ENCODE measurements at regions not wholly inside any gene's neighbourhood (a gene's known extent, or its start where the extent isn't known, plus 50 kb on each side); places are given as distances from the start of the nearest gene placed in this dataset.

DNA sequence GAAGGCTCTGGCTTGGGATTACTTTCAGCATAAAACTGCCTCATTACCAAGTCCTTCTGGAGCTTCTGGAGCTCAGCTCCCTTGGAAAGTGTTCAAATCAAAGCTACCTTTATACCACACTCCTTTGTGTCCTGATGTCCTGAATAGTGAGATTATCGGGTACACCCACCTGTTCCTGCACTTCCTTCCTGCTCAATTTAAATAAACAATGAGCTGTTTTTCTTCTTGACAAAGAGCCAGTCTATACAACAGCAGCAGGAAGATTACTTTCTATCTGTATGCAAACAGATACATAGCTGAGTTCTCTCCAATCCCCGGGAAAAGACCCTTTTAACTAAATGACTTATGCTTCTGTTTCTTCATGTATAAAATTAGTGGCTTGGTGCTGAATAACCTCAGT, 258.0 kb upstream of the FMN2 start:
- no peak for DNase-seq

DNA sequence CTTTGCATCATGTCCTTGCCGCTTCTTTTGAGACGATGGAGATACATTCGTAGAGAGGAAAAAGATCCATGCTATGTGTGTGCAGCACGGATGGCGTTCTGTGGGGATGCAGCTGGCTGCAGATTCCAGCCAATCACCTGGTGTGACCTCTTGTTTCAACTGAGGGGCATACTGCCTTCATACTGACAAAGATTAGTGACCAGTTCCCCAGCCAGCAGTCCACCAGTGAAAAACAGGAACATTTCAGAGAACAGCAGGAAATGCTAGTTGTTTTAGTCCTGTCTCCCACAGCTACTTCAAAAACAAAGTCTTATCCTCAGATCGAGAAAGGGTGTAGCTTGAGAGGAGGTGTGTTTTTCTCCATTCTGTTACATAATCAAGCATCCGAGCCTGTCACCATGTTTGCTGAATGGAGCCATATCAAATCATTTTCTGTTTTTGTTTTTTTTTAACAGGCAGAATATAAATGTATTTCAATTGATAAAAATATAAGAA, 255.7 kb upstream of the FMN2 start:
- DNase-seq, result no peak

DNA sequence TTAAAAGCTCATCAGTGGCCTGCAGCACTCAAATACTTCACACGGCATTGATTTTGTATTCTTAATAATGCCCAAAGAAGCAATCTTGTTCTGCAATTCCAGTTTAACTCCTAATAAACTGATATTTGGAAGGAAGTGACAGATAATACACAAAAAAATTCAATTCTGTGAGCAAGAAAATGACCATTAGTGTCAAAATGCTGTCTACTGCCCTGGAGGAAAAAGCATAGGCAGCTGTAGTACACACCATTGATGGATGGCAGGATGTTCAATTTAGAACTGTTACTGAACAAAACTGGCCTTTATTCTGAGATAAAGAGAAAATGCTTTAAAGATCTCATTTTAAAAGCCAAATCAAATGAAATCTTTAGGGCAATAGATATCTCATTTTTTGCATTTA, 251.3 kb upstream of the FMN2 start:
- no peak for DNase-seq

DNA sequence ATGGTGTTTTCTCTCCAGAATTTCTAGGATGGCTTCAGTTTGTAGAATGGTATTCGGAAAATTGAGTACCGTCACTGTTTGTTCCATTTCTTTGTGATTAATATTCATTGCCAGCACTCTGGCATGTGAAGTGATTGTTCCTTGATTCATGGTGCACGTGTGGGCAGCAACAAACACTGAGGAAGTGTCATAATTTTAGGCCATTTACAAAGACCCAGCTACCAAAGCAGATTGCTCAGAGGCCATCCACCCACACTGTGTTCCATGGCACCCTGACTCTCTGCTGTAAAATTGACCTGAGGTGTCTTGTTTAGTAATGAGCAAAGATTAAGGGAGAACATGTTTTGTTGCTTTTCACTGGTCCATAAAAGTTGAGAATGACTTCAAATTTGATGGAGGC, 250.9 kb upstream of the FMN2 start:
- DNase-seq, result no peak

DNA sequence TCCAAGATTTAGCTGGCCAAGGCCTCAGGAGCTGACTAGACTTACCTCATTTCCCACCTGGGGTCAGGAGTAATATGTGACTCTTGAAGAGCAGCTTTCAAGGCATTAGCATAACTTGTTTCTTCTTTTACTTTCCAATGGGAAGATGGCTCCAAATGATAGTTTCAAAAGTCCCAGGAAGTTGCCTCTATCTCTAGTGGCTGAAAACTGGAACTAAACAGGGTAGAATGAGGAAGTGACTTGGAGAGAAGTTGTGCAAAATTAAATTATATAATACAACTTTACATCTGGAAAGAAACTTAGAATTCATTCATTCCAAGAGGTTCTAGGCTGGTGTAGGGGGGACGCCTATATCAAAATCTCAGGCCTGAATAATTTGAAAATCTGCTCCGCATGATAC, 250.1 kb upstream of the FMN2 start:
- no peak for DNase-seq

DNA sequence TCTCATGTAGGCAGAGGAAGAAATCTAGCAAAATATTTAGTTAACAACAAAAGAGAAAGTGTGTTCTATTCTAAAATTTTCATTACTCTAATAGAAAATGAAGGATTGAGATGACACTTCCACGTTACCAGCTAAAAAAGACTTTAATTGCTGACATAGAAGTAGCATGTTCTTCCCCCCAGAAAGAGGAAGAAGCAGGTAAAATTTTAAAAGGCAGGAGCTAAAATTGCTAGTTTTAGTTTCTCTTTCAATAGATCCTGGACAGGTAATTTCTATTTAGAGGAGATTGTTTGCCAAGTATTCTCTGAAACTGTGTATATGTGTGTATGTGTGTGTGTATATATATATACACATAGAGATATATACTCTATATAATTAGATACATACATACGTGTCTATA, 248.1 kb upstream of the FMN2 start:
- no peak for DNase-seq

DNA sequence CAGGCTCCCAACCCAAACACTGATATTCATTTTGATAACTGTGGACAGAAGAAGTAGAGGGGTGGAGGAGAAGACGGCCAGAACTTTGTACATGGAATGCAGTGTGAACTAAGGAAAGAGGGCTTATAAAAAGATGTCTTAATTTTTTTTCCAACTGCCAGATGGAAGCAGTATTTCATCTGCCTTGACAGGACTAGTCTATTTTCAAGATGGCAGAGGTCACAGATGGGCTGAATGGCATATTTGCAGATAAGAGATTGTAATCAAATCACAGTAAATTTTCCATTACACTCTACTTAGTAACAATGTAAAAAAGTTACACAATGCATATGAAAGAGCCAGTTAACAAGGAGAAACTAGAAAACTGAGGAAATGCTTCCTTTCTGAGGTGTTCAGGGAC, 246.8 kb upstream of the FMN2 start:
- DNase-seq, result no peak

DNA sequence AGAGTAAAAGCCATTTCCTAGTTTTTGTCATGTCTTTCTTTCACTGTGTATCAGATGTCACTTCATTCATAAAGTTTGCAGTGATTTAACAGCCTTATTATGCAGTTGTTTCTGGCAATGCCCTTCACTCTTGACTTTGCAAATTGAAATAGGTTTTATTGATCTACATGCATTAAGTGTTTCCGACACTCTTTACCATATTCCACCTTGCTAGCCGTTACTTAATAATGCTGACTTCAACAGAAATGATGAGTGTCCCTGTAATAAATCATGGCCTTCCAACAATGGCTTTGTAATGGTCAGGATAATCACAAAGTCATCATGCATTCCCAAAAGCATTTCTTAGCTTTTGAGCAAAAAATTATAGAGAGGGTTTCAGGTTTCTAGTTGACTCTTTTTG, 236.8 kb upstream of the FMN2 start:
- DNase-seq, result no peak

DNA sequence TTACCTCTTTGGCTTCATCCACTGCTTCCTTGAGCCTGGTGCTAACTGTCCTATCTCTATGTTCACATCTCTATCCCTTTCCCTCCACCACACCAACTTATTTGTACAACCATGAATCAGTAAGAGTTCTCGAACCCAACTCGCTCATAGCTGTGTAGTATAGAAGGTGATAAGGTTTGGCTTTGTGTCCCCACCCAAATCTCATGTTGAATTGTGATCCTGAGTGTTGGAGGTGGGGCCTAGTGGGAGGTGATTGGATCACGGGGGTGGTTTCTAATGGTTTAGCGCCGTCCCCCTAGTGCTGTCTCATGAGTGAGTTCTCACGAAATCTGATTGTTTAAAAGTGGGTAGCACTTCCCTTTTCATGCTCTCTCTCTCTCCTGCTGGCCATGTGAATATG, 235.6 kb upstream of the FMN2 start:
- DNase-seq, result no peak

DNA sequence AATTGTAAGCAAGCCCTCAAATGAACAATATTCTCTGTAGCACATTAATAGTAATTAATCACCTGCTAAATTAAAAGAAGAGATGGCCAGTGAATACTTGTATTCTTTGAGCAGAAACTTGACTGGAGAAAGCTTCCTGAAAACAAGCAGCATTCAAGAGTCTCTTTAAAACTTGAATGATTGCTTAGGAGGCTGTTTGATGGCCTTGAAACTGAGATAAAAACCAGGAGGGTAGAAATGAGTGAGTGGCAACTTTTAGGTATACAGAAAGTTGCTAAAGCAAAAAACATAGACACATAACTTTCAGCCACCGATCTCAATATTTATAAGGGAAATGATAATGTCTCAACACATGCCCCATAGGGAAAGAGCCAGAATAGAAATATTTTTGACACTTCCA, 234.8 kb upstream of the FMN2 start:
- no peak for DNase-seq

DNA sequence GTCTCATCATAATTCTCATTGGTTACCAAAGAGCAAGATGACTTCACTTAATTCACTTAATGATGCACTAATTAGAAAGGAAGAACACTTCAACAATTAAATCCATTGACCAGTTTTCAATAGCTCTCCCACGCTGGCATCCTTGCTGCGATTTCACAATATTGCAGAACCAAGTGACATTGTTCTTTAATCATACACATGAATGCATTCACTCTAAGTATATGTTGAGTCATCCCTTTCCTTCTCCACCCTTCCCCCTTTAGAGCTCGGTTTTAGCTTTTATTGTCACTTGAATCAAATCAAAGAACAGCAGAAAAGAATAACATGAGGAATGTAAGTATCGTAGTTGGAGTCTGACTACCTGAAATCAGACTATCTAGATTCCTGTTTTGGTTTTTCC, 233.6 kb upstream of the FMN2 start:
- no peak for DNase-seq

DNA sequence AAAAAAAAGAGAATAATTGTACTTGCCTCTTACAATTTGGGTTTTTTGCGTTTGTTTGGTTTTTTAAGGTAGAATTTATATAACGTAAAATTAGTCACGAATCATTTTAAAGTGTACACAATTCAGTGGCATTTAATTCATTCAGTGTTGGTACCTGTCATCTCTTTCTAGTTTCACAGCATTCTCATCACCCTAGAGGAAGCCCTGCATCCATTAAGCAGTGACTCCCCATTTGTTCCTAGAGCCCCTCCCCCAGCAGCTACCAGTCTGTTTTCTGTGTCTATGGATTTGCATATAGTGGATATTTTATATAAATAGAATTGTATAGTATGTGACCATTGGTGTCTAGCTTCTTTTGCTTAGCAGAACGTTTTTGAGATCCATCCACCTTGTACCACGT, 233.2 kb upstream of the FMN2 start:
- no peak for DNase-seq

DNA sequence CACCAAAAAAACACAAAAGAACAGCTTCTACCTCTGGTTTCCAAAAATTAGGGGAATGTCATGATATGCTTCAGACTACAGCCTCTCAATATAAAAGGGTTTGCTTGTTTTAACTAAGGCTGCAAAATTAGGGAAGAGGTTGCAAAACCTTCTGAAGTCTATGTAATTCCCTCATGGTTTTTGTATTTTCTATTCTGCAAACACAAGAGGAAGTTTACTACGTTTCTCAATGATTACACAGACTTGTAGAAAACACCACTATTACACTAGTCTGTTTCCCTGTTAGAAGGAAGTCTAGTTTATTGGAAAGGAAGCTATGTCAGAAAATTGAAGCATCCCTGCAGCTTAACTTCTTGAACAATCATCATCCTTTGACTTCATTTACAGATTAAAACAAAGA, 229.7 kb upstream of the FMN2 start:
- DNase-seq, result no peak

DNA sequence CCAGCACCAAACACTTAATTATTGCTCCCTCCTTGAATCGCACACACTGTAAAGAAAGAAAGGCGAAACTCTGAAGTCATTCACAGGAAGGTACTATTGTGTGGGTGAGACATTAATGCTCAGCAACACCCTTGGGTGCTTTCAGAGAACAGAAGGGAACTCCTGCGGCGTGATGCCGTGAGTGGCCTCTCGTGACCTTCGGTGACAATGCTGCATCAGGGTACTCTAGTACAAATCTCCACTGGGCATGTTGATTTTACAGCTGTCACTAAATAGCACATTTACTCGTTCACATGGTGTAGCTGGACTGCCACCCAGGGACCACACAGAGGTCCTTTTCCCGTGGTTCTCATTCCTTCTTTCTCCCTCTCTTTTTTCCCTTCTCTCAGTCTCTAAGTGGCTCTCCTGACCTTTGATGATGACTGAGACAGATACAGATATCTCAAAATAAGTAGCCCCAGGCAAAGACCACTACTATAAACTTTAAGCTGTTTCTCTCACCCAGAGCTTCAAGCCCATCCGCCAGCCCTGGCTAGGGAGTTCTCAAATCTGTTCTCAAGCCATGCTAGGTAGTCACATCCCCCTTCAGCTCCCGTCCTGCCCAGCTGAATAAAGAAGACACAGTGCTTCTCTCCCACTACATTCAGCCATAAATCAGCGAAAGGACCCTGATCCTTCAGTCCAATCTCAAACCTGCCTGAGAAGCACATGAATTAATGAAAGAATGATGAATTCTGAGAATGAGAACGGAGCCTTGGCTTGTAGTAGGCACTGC, 223.4 kb upstream of the FMN2 start:
- DNase-seq, result no peak

DNA sequence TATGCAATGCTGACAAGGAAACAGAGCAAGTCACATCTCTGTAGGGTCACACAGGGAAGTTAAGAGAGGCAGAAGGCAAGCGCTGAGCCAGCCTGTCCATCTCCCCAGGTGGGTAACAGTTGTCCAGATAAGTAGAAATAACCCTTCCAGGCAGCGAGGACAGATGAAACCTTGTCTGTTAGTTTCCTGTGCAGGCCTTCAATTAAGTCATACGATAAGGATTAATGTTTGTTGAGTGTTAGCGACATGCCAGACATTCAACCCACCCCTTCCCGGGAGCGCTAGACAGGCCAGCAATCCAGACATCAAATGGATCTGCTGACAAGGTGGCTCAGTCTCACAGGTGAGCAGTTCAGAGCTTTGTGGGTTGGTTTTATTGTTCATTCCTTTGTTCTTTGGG, 221.5 kb upstream of the FMN2 start:
- no peak for DNase-seq

DNA sequence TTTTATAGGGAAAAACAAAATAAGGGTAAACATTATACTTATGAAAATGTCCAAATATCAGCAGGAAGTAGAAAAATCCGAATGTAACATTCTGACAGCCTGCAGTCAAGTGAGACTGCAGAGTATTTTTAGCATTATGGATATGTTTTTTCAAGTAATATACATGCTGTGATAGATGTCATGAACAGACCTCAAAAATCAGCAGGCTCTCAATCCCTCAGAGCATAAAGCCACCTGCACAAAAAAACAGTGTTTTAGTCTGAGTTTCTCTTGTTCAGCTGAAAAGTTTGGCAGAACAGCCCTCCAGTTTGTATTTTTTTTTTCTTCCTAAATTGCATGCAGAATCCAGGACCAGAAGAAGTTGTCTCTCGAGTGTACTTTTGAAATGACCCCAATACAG, 219.1 kb upstream of the FMN2 start:
- DNase-seq, result no peak

DNA sequence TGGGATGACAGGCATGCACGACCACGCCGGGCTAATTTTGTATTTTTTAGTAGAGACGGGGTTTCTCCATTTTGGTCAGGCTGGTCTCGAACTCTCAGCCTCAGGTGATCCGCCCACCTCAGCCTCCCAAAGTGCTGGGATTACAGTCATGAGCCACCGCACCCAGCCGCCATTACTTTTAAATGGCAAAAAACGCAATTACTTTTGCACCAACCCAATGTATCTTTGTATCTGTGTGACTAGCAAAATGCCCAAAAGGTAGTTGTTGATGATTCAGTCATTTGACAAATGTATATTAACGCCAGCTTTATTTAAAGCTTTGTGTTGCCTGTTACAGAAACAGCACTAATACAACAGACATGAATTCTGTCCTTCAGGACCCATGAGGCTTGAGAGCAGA, 216.9 kb upstream of the FMN2 start:
- DNase-seq, result no peak

DNA sequence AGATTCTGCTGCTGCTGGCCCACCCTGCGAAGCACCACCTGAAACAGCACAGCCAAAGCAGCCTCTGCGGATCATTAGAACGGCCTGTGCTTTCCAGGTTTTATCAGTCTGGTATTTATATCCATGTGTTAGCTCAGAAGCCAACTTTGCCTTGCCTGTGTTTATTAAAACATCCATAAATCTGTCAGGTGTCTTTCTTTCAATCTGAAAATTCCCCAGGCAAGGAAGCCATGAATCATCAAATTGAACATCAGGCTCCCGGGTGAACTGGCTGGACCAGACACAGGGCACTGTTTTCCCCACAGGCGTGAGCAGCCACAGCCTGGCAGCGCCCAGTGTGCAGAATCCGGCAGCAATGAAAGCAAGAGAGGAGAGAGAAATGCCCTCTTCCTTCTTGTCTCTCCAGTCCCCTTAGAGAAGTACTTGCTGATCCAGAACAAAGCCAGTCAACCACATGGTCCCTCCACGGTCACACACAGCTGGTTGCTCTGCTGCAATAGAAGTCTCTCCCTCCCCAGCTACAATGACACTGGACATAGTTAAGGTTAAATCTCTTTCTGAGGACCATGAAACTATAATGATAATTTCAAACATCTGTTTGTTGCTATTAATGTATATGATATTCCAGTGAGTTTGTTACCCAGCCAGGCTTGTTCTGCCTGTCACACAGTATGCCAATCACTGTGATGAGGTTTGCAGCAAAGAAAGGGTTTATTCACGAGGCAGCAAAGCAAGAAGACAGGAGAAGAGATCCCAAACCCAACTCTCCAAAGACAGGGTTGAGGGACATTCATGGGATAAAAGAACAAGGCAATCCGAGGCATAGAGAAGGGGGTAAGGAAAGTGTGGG, 212.1 kb upstream of the FMN2 start:
- DNase-seq, result no peak

DNA sequence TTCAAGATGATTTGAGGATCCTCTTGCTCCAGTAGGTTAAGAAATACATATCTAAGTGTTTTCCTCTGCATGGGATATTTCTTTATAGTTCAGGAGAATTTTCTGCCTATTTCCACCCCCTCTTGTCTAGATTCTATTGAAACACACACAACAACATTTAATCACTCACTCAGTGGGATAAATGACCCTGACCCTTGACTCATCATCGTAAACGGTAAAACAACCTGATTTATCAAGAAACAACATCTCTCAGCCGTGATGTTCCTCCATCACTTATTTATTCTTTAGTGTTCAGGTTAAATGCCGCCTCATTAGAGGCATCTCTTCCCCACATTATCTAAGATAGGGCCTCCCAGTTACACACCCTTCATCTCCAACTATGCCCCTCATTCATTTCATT, 208.7 kb upstream of the FMN2 start:
- no peak for DNase-seq

DNA sequence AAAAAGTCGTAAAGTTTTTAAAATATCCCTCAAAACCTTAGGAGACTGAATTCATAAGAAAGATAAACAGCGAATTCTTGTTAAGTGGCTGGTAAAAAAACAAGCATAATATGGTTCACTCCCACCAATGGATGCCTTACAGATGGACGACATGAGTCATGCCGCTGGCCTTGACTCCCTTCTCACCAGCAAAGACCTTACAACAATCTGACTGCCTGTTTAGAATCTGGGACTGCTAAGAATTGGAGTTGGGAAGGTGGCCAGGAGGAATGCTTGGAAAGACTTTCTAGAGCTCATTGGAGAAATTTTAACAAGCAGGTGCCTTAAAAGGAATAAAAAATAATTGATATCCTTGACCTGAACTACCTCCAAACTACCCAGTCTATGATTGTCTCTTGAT, 206.9 kb upstream of the FMN2 start:
- DNase-seq, result no peak

DNA sequence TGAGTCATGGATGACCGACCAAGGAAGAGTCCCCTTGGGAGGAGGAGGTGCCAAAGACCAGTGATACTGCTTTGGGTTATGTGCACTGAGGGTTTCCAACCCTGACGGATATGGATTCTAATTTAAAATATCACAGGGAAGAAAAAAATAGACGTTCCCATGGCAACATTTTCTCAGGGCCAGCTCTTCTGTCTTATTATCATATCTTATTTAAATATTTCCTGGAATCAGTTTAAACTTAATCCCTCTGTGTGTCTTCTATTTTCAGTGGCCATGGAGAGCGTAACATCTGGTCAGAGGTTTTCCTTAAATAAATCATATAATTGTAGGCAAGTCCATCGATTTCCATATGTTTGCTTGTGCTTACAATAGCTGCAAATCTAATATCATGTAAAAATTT, 205.4 kb upstream of the FMN2 start:
- DNase-seq, result no peak

DNA sequence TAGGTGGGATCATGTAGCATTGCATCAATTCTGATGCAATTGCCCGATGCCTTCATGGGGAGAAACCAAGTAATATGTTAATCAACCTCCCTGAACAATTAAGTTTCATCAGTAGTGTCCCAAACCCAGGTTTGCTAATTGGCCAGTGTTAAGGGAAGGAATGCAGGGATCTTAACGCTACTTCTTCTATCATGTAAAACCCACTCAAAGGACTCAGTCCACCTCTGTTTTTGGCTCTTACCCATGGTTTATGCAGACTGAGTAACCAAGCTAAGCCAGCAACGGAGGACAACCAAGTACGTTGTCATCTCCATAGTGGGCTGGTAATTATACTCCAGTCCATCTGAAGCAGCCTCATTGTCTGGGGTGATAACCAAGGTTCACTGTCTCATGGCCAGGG, 203.0 kb upstream of the FMN2 start:
- no peak for DNase-seq

DNA sequence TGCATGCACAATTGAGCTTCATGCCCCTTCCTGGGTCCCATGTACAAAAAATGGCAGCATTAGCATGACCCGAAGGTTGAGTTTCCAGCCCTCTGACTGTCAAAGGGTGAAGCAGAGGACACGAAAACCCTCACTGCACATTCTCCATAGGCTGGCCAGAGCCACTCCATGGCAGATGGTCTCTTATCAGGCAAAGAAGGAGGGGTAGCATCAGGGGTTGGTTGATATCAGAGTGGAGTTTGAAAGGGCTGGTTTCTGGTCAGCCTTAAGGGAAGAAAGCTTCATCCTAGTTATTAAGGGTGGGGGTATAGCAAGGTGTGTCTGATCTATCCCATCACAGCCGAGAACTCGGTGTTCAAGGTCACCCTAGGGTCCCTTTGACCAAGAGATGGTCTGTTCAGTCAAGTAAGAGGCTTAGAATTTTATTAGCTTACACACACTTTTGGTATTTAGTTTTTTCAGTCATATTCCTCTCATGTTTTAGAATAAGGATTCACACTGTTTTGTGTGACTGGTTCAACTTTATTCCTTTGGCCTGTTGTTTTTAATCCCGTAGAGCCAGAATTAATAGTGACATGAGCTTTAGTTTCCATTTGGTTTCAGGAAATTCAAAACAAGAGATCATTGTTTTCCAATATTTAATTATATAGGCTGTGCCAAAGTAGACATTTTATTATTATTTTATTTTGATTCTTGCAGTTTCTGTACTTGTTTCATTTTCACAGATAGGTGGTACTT, 199.9 kb upstream of the FMN2 start:
- DNase-seq, result no peak
